Muscle layer of colon (tissue), 2 donors: ENCODE measurements at regions not wholly inside any gene's neighbourhood (a gene's known extent, or its start where the extent isn't known, plus 50 kb on each side); places are given as distances from the start of the nearest gene placed in this dataset.

Source experiments
- H3K27ac ChIP-seq: one replicate; pipeline ENCODE4 v1.7.0; 2013; ENCODE audit warnings: low read depth, mild to moderate bottlenecking, low read length, moderate library complexity
- H3K27me3 ChIP-seq, 2 donors: one replicate each; pipeline ENCODE4 v1.7.0; 2013; ENCODE audit warnings: low read length in 2 of 2, mild to moderate bottlenecking in 2 of 2; ENCODE audit not compliant: insufficient read depth in 2 of 2, control insufficient read depth in 1 of 2
- H3K36me3 ChIP-seq: one replicate; pipeline ENCODE4 v1.7.0; 2013; ENCODE audit warnings: mild to moderate bottlenecking, low read length; ENCODE audit not compliant: insufficient read depth
- H3K4me1 ChIP-seq: one replicate; pipeline ENCODE4 v1.7.0; 2013; ENCODE audit warnings: mild to moderate bottlenecking, low read length; ENCODE audit not compliant: insufficient read depth
- H3K4me3 ChIP-seq, 2 donors: one replicate each; pipeline ENCODE4 v1.7.0; 2013; ENCODE audit warnings: low read length in 2 of 2, low read depth in 1 of 2, mild to moderate bottlenecking in 1 of 2, moderate library complexity in 1 of 2
- H3K9ac ChIP-seq: one replicate; pipeline ENCODE4 v1.7.0; 2013; ENCODE audit warnings: low read length
- H3K9me3 ChIP-seq: one replicate; pipeline ENCODE4 v1.7.0; 2013; ENCODE audit warnings: mild to moderate bottlenecking, low read length
- donor health status: abdominal sarcoma.
- donor health status: Adenocarcinoma of cecum.

- H3K36me3 ChIP-seq = no peaks in the 10 kb centered on the region
- H3K27ac ChIP-seq = no peak overlapping the region
- H3K27me3 ChIP-seq = no peaks in the 10 kb centered on the region
- no peak overlapping the region for H3K4me3 ChIP-seq
- no peak overlapping the region for H3K9ac ChIP-seq
- no peaks in the 10 kb centered on the region for H3K9me3 ChIP-seq
- no peaks in the 10 kb centered on the region for H3K4me1 ChIP-seq
Observed at GRCh38 chr19:32287086-32287485, 58.3 kb upstream of the ZNF507 start.

GRCh38 chr19:32287811-32288227, 57.6 kb upstream of the ZNF507 start:
- no peak overlapping the region for H3K27ac ChIP-seq

GRCh38 chr19:32289566-32290210, 55.7 kb upstream of the ZNF507 start:
- no peaks in the 10 kb centered on the region for H3K36me3 ChIP-seq
- no peak overlapping the region for H3K9ac ChIP-seq
- no peaks in the 10 kb centered on the region for H3K4me1 ChIP-seq
- H3K9me3 ChIP-seq = no peaks in the 10 kb centered on the region
- H3K27ac ChIP-seq = no peak overlapping the region
- H3K4me3 ChIP-seq = no peak overlapping the region
- H3K27me3 ChIP-seq = no peaks in the 10 kb centered on the region

More at GRCh38 chr19:32287811-32288227, 57.6 kb upstream of the ZNF507 start:
- Histone ChIP-seq H3K36me3 (no peaks in the 10 kb centered on the region), H3K4me3 (no peak overlapping the region), H3K27me3 (no peaks in the 10 kb centered on the region), H3K9me3 (no peaks in the 10 kb centered on the region), H3K4me1 (no peaks in the 10 kb centered on the region), H3K9ac (no peak overlapping the region)

- H3K9me3 ChIP-seq = no peaks in the 10 kb centered on the region
Observed at GRCh38 chr19:32291876-32292275, 53.5 kb upstream of the ZNF507 start.

GRCh38 chr19:32294871-32295438, 50.5 kb upstream of the ZNF507 start:
- H3K4me3 ChIP-seq = no peak overlapping the region
- no peaks in the 10 kb centered on the region for H3K36me3 ChIP-seq
- no peaks in the 10 kb centered on the region for H3K27me3 ChIP-seq
- H3K27ac ChIP-seq = no peak overlapping the region
- H3K4me1 ChIP-seq = no peaks in the 10 kb centered on the region
- no peaks in the 10 kb centered on the region for H3K9me3 ChIP-seq
- H3K9ac ChIP-seq = no peak overlapping the region

More at GRCh38 chr19:32291876-32292275, 53.5 kb upstream of the ZNF507 start:
- H3K4me1 ChIP-seq = no peaks in the 10 kb centered on the region
- no peak overlapping the region for H3K4me3 ChIP-seq
- no peaks in the 10 kb centered on the region for H3K36me3 ChIP-seq
- H3K27ac ChIP-seq = no peak overlapping the region
- no peaks in the 10 kb centered on the region for H3K27me3 ChIP-seq
- H3K9ac ChIP-seq = no peak overlapping the region
